DOHH2 (cell line): ENCODE measurements at regions not wholly inside any gene's neighbourhood (a gene's known extent, or its start where the extent isn't known, plus 50 kb on each side); places are given as distances from the start of the nearest gene placed in this dataset.

Experiments
- H3F3A ChIP-seq: fragments of 200-600 bp; sonication (generic), shearing (Covaris generic); 2 replicates; pipeline ENCODE4 v1.6.0; 2016; ENCODE audit warnings: antibody characterized with exemption, mild to moderate bottlenecking; ENCODE audit not compliant: control insufficient read depth, insufficient read depth
- H3K27ac ChIP-seq: fragments of 200-600 bp; sonication (generic); 2 replicates; pipeline ENCODE4 v1.5.1; 2014; ENCODE audit warnings: low read depth, mild to moderate bottlenecking, low read length, moderate library complexity
- H3K27me3 ChIP-seq: fragments of 200-600 bp; sonication (generic); 2 replicates; pipeline ENCODE4 v1.6.1; 2014; ENCODE audit warnings: mild to moderate bottlenecking, low read length, mixed read lengths; ENCODE audit not compliant: control insufficient read depth
- H3K36me3 ChIP-seq: fragments of 200-600 bp; sonication (generic); 2 replicates; pipeline ENCODE4 v1.6.1; 2014; ENCODE audit warnings: mild to moderate bottlenecking, low read length, moderate library complexity, mixed read lengths; ENCODE audit not compliant: control insufficient read depth
- H3K4me1 ChIP-seq: fragments of 200-600 bp; sonication (generic); 2 replicates; pipeline ENCODE4 v1.6.1; 2014; ENCODE audit warnings: mild to moderate bottlenecking, low read length, mixed read lengths; ENCODE audit not compliant: control insufficient read depth
- H3K4me2 ChIP-seq: fragments of 200-600 bp; sonication (generic); 2 replicates; pipeline ENCODE4 v1.6.0; 2014; ENCODE audit warnings: mild to moderate bottlenecking, low read length, moderate library complexity
- H3K4me3 ChIP-seq: fragments of 200-600 bp; sonication (generic); 2 replicates; pipeline ENCODE4 v1.5.1; 2014; ENCODE audit warnings: mild to moderate bottlenecking, low read length, mixed read lengths
- H3K79me2 ChIP-seq: fragments of 200-600 bp; sonication (generic); 2 replicates; pipeline ENCODE4 v1.6.1; 2014; ENCODE audit warnings: mild to moderate bottlenecking, low read length, mixed read lengths; ENCODE audit not compliant: control insufficient read depth
- H3K9me2 ChIP-seq: fragments of 200-600 bp; sonication (generic); replicated peaks from 2 replicates; pipeline ENCODE4 v1.6.1; 2014; ENCODE audit warnings: mild to moderate bottlenecking, low read length, mixed read lengths; ENCODE audit not compliant: control insufficient read depth
- H3K9me3 ChIP-seq: fragments of 200-600 bp; sonication (generic); 2 replicates; pipeline ENCODE4 v1.6.1; 2014; ENCODE audit warnings: antibody characterized with exemption, low read length, mixed read lengths; ENCODE audit not compliant: control insufficient read depth, insufficient read depth
- H4K20me1 ChIP-seq: fragments of 200-600 bp; sonication (generic); 2 replicates; pipeline ENCODE4 v1.6.0; 2014; ENCODE audit warnings: low read depth, mild to moderate bottlenecking, antibody characterized with exemption, low read length, moderate library complexity; ENCODE audit not compliant: control insufficient read depth, insufficient read depth
- EZH2phosphoT487 ChIP-seq: fragments of 200-600 bp; sonication (generic); IDR thresholded peaks from 2 replicates; pipeline ENCODE4 v1.6.1; 2017; ENCODE audit warnings: borderline replicate concordance, mild to moderate bottlenecking, antibody characterized with exemption, low read length, moderate library complexity, mixed read lengths
- TF ChIP-seq, protein P1 (sequence below): fragments of 200-600 bp; sonication (generic); IDR thresholded peaks from one replicate; pipeline ENCODE4 v1.5.1; 2014; ENCODE audit warnings: antibody characterized with exemption, mild to moderate bottlenecking, low read depth, low read length; ENCODE audit not compliant: poor library complexity, severe bottlenecking

DNA sequence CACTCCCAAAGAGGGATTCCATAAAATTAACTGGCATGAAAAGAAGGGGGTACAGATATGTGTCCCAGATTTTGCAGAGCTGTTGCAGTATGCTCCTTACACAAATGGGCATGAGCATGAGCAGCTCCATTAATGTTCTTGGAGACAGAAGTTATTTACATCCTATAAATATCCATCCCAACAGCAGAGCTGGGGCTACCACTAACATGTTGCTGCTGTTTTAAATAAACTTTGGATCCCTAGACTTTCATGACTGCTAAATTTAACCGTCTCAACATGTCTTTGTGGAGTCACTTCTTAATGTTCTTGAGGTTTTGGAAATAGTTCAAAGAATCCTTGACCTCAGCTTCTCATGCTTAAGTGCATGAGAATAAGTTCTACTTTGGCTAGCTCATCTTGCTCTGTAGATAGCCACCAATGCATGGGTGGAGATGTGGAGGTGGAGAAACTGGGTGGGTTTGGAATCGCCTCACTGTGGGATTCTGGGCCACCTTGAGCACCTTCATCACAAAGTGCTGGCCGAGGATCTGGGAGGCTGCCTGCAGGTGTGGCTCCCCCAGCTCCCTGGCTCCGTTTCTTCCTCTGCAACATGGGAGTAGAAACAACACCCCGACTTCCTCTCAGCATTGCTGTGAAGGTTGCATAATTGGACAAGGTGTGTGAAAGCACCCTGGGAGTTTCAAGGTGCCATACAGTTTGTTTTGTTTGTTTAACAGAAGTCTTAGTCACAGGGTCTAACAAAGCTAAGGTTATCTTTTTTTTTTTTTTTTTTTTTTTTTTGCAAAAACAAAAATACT, 307.2 kb downstream of the MYCN start:
- no peaks in the 10 kb centered on the region for H4K20me1 ChIP-seq
- H3K36me3 ChIP-seq = no peaks in the 10 kb centered on the region
- no peak for TF ChIP-seq EZH2phosphoT487
- TF ChIP-seq, protein P1, sequence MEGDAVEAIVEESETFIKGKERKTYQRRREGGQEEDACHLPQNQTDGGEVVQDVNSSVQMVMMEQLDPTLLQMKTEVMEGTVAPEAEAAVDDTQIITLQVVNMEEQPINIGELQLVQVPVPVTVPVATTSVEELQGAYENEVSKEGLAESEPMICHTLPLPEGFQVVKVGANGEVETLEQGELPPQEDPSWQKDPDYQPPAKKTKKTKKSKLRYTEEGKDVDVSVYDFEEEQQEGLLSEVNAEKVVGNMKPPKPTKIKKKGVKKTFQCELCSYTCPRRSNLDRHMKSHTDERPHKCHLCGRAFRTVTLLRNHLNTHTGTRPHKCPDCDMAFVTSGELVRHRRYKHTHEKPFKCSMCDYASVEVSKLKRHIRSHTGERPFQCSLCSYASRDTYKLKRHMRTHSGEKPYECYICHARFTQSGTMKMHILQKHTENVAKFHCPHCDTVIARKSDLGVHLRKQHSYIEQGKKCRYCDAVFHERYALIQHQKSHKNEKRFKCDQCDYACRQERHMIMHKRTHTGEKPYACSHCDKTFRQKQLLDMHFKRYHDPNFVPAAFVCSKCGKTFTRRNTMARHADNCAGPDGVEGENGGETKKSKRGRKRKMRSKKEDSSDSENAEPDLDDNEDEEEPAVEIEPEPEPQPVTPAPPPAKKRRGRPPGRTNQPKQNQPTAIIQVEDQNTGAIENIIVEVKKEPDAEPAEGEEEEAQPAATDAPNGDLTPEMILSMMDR = no peak
- no peaks in the 10 kb centered on the region for H3K79me2 ChIP-seq
- no peaks in the 10 kb centered on the region for H3K27me3 ChIP-seq
- no peaks in the 10 kb centered on the region for H3K4me1 ChIP-seq
- no peak overlapping the region for H3K4me2 ChIP-seq
- no peaks in the 10 kb centered on the region for H3K9me2 ChIP-seq
- H3F3A ChIP-seq = no peaks in the 10 kb centered on the region
- no peak overlapping the region for H3K4me3 ChIP-seq
- no peaks in the 10 kb centered on the region for H3K9me3 ChIP-seq
- no peak overlapping the region for H3K27ac ChIP-seq

DNA sequence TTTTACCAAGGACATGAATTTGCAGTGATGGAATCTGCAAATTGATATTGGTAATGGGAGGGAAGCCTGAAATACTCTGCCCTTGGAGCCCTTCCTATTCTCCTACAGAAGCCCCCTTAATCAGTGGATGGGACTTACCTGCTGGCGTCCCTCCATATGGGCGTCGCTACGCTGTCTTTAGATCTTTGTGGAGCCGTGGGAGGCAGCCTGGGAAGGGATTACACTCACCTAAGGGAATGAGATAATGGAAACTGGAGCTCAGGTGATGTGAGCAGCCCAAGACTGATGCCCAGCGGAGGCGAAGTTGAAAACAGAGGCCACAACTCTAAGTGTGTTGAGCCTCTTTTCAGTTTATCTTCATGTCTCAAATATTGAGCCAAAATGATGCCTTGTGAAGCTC, 306.6 kb downstream of the MYCN start:
- Histone ChIP-seq H3F3A (no peaks in the 10 kb centered on the region), H3K4me3 (no peak overlapping the region), H3K4me2 (no peak overlapping the region), H3K4me1 (no peaks in the 10 kb centered on the region), H3K9me3 (no peaks in the 10 kb centered on the region), H3K79me2 (no peaks in the 10 kb centered on the region), H3K9me2 (no peaks in the 10 kb centered on the region), H3K36me3 (no peaks in the 10 kb centered on the region), H3K27me3 (no peaks in the 10 kb centered on the region), H4K20me1 (no peaks in the 10 kb centered on the region), H3K27ac (no peak overlapping the region)
- TF ChIP-seq EZH2phosphoT487 = no peak
- TF ChIP-seq, protein P1 = no peak

DNA sequence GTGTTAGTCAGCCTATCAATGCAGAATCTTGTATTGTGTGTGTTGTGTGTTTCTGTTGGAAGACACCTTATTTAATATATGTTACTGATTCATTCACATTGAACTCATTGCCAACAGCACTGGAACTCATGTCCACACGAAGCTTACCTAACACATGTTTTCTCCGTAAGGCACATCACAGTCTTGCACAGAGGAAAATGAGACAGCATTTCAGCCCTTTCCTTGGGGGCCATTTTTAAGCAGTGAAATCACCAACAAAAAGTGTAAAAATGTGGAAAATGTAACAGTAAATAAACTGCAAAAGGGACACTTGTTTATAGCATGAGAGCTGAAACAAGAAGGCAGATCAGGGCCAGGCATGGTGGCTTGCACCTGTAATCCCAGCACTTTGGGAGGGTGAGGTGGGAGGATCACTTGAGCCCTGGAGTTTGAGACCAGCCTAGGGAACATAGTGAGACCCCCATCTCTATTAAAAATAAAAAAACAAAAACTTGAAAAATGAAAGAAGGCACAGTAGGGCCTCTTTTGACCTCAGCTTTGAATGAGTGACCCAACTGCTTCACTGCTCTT, 306.0 kb downstream of the MYCN start:
- Histone ChIP-seq H3K4me1 (no peaks in the 10 kb centered on the region), H3F3A (no peaks in the 10 kb centered on the region), H3K9me3 (no peaks in the 10 kb centered on the region), H4K20me1 (no peaks in the 10 kb centered on the region), H3K79me2 (no peaks in the 10 kb centered on the region), H3K27ac (no peak overlapping the region), H3K36me3 (no peaks in the 10 kb centered on the region), H3K4me2 (no peak overlapping the region), H3K4me3 (no peak overlapping the region), H3K9me2 (no peaks in the 10 kb centered on the region), H3K27me3 (no peaks in the 10 kb centered on the region)
- TF ChIP-seq, protein P1 = no peak
- no peak for TF ChIP-seq EZH2phosphoT487
